SK-N-MC (cell line): ENCODE measurements at regions not wholly inside any gene's neighbourhood (a gene's known extent, or its start where the extent isn't known, plus 50 kb on each side); places are given as distances from the start of the nearest gene placed in this dataset.
"Not testable (repeated sequence)": the region's sequence is repeated elsewhere in the genome, so short reads cannot be mapped to it uniquely, and the experiment has no call there.

Source experiments
- DNase-seq: peaks from one replicate; pipeline ENCODE4 v3.0.0-alpha.2; 2011; ENCODE audit warnings: low read depth, low spot score
- H3K27ac ChIP-seq: fragments of 200-600 bp; sonication (generic); 2 replicates; pipeline ENCODE4 v1.5.1; 2016; ENCODE audit warnings: mixed run types
- H3K36me3 ChIP-seq: fragments of 200-600 bp; sonication (generic); 2 replicates; pipeline ENCODE4 v1.6.1; 2017; ENCODE audit warnings: antibody characterized with exemption, low read length, mixed read lengths; ENCODE audit not compliant: insufficient read depth
- H3K4me3 ChIP-seq: fragments of 200-600 bp; sonication (generic); 2 replicates; pipeline ENCODE4 v1.5.1; 2016
- H3K9ac ChIP-seq: fragments of 200-600 bp; sonication (generic); 2 replicates; pipeline ENCODE4 v1.8.0; 2017; ENCODE audit warnings: mixed run types, mixed read lengths; ENCODE audit not compliant: insufficient read length
- H3K9me3 ChIP-seq: fragments of 200-600 bp; sonication (generic); 2 replicates; pipeline ENCODE4 v1.6.1; 2017; ENCODE audit warnings: low read depth, mild to moderate bottlenecking, antibody characterized with exemption, low read length, moderate library complexity, mixed read lengths
- EZH2 ChIP-seq: fragments of 200-600 bp; sonication (generic); IDR thresholded peaks from one replicate; pipeline ENCODE4 v1.6.1; 2017; ENCODE audit warnings: antibody characterized with exemption
- FOXP2 ChIP-seq: optimal IDR thresholded peaks from 2 replicates; pipeline ENCODE3; 2011; ENCODE audit warnings: mild to moderate bottlenecking, moderate library complexity; ENCODE audit not compliant: insufficient read depth; ENCODE audit errors: extremely low read length, control extremely low read depth
- POLR2AphosphoS5 ChIP-seq: IDR thresholded peaks from 2 replicates; pipeline ENCODE4 v1.6.1; 2012; ENCODE audit warnings: mild to moderate bottlenecking, low read depth, low read length, borderline replicate concordance

- no peak for DNase-seq
- no peak for TF ChIP-seq POLR2AphosphoS5
- no peak for TF ChIP-seq EZH2
- no peak for TF ChIP-seq FOXP2
Measured at GRCh38 chr6:6091608-6092002, 84.9 kb upstream of the NRN1 start.

GRCh38 chr6:6090861-6091607 is 84.3 kb upstream of the NRN1 start:
- TF ChIP-seq POLR2AphosphoS5 (no peak), EZH2 (no peak), FOXP2 (no peak)

More at GRCh38 chr6:6091608-6092002, 84.9 kb upstream of the NRN1 start:
- H3K4me3 ChIP-seq = no peak overlapping the region
- no peak overlapping the region for H3K27ac ChIP-seq
- H3K36me3 ChIP-seq = no peaks in the 10 kb centered on the region
- no peak overlapping the region for H3K9ac ChIP-seq
- no peaks in the 10 kb centered on the region for H3K9me3 ChIP-seq

GRCh38 chr6:6085928-6086668 is 79.4 kb upstream of the NRN1 start:
- DNase-seq = no peak
- H3K4me3 ChIP-seq = no peak overlapping the region
- H3K36me3 ChIP-seq = no peaks in the 10 kb centered on the region
- no peaks in the 10 kb centered on the region for H3K9me3 ChIP-seq
- H3K9ac ChIP-seq = no peak overlapping the region
- H3K27ac ChIP-seq = no peak overlapping the region
- TF ChIP-seq FOXP2 (no peak), POLR2AphosphoS5 (no peak), EZH2 (no peak)

More at GRCh38 chr6:6090861-6091607, 84.3 kb upstream of the NRN1 start:
- Histone ChIP-seq H3K9ac (no peak overlapping the region), H3K27ac (no peak overlapping the region), H3K9me3 (no peaks in the 10 kb centered on the region), H3K4me3 (no peak overlapping the region), H3K36me3 (no peaks in the 10 kb centered on the region)
- no peak for DNase-seq

- no peak for DNase-seq
- Histone ChIP-seq H3K9me3 (no peaks in the 10 kb centered on the region), H3K9ac (no peak overlapping the region), H3K4me3 (no peak overlapping the region), H3K36me3 (no peaks in the 10 kb centered on the region), H3K27ac (no peak overlapping the region)
- TF ChIP-seq POLR2AphosphoS5 (no peak), FOXP2 (no peak), EZH2 (no peak)
Measured at GRCh38 chr6:6080975-6081374, 74.2 kb upstream of the NRN1 start.

- no peak overlapping the region for H3K27ac ChIP-seq
- H3K36me3 ChIP-seq = no peaks in the 10 kb centered on the region
- no peak overlapping the region for H3K9ac ChIP-seq
- H3K9me3 ChIP-seq = no peaks in the 10 kb centered on the region
- H3K4me3 ChIP-seq = no peak overlapping the region
- TF ChIP-seq FOXP2 (no peak), POLR2AphosphoS5 (no peak), EZH2 (no peak)
- DNase-seq = no peak
Measured at GRCh38 chr6:6074190-6074589, 67.5 kb upstream of the NRN1 start.

- not testable (repeated sequence) for H3K27ac ChIP-seq, H3K4me3 ChIP-seq, H3K36me3 ChIP-seq, H3K9ac ChIP-seq, DNase-seq, H3K9me3 ChIP-seq
Measured at GRCh38 chr6:6068157-6068556, 61.4 kb upstream of the NRN1 start.

- no peak for TF ChIP-seq FOXP2
- no peak for TF ChIP-seq EZH2
- TF ChIP-seq POLR2AphosphoS5 = no peak
- no peak overlapping the region for H3K27ac ChIP-seq
- no peaks in the 10 kb centered on the region for H3K36me3 ChIP-seq
- no peak overlapping the region for H3K9ac ChIP-seq
- no peak for DNase-seq
- H3K4me3 ChIP-seq = no peak overlapping the region
- H3K9me3 ChIP-seq = no peaks in the 10 kb centered on the region
Measured at GRCh38 chr6:6058054-6058444, 51.3 kb upstream of the NRN1 start.

GRCh38 chr6:6057442-6058053 is 50.8 kb upstream of the NRN1 start:
- H3K27ac ChIP-seq = no peak overlapping the region
- no peaks in the 10 kb centered on the region for H3K36me3 ChIP-seq
- peak; percentile 60 for DNase-seq
- H3K9ac ChIP-seq = no peak overlapping the region
- no peak overlapping the region for H3K4me3 ChIP-seq
- no peaks in the 10 kb centered on the region for H3K9me3 ChIP-seq
- TF ChIP-seq POLR2AphosphoS5 (no peak), EZH2 (no peak), FOXP2 (no peak)
